IPS-18a (cell line): ENCODE measurements at regions not wholly inside any gene's neighbourhood (a gene's known extent, or its start where the extent isn't known, plus 50 kb on each side); places are given as distances from the start of the nearest gene placed in this dataset.
"Not testable (repeated sequence)": the region's sequence is repeated elsewhere in the genome, so short reads cannot be mapped to it uniquely, and the experiment has no call there.

Experiments used
- H3K27ac ChIP-seq: one replicate; pipeline ENCODE4 v1.5.1; 2013; ENCODE audit warnings: low read length
- H3K27me3 ChIP-seq: one replicate; pipeline ENCODE4 v1.6.1; 2013; ENCODE audit warnings: mild to moderate bottlenecking, low read length; ENCODE audit not compliant: control insufficient read depth, insufficient read depth
- H3K36me3 ChIP-seq: one replicate; pipeline ENCODE4 v1.6.1; 2013; ENCODE audit warnings: low read depth, low read length; ENCODE audit not compliant: control insufficient read depth
- H3K4me1 ChIP-seq: one replicate; pipeline ENCODE4 v1.6.1; 2013; ENCODE audit warnings: low read depth, low read length; ENCODE audit not compliant: control insufficient read depth
- H3K4me3 ChIP-seq: one replicate; pipeline ENCODE4 v1.5.1; 2013; ENCODE audit warnings: low read length
- H3K9ac ChIP-seq: one replicate; pipeline ENCODE4 v1.6.1; 2013; ENCODE audit warnings: mild to moderate bottlenecking, low read length, moderate library complexity
- H3K9me3 ChIP-seq: one replicate; pipeline ENCODE4 v1.6.1; 2013; ENCODE audit warnings: low read depth, low read length; ENCODE audit not compliant: control insufficient read depth

- H3K4me3 ChIP-seq, H3K27ac ChIP-seq, H3K9ac ChIP-seq, H3K27me3 ChIP-seq, H3K4me1 ChIP-seq, H3K9me3 ChIP-seq, H3K36me3 ChIP-seq: not testable (repeated sequence)
Measured at GRCh38 chr5:34331928-34332454, 289.0 kb upstream of the C1QTNF3 start.

- not testable (repeated sequence) for H3K27ac ChIP-seq
Measured at GRCh38 chr5:34339408-34340001, 296.5 kb upstream of the C1QTNF3 start.

GRCh38 chr5:34354440-34354839 is 301.7 kb upstream of the RAI14 start:
- not testable (repeated sequence) for H3K9ac ChIP-seq, H3K9me3 ChIP-seq, H3K27ac ChIP-seq, H3K4me3 ChIP-seq, H3K4me1 ChIP-seq, H3K36me3 ChIP-seq, H3K27me3 ChIP-seq

More at GRCh38 chr5:34339408-34340001, 296.5 kb upstream of the C1QTNF3 start:
- H3K4me3 ChIP-seq, H3K9ac ChIP-seq, H3K4me1 ChIP-seq, H3K36me3 ChIP-seq, H3K27me3 ChIP-seq, H3K9me3 ChIP-seq: not testable (repeated sequence)

GRCh38 chr5:34371417-34371816 is 284.7 kb upstream of the RAI14 start:
- not testable (repeated sequence) for H3K36me3 ChIP-seq, H3K4me1 ChIP-seq, H3K27me3 ChIP-seq, H3K4me3 ChIP-seq, H3K9me3 ChIP-seq, H3K27ac ChIP-seq, H3K9ac ChIP-seq

GRCh38 chr5:34371817-34372216 is 284.3 kb upstream of the RAI14 start:
- H3K9me3 ChIP-seq, H3K4me3 ChIP-seq, H3K4me1 ChIP-seq, H3K9ac ChIP-seq, H3K27me3 ChIP-seq, H3K36me3 ChIP-seq, H3K27ac ChIP-seq: not testable (repeated sequence)

GRCh38 chr5:34372739-34373138 is 283.4 kb upstream of the RAI14 start:
- H3K9ac ChIP-seq, H3K4me3 ChIP-seq, H3K4me1 ChIP-seq, H3K27ac ChIP-seq, H3K36me3 ChIP-seq, H3K9me3 ChIP-seq, H3K27me3 ChIP-seq: not testable (repeated sequence)

GRCh38 chr5:34377651-34378050 is 278.5 kb upstream of the RAI14 start:
- H3K36me3 ChIP-seq, H3K4me1 ChIP-seq, H3K27ac ChIP-seq, H3K27me3 ChIP-seq, H3K9me3 ChIP-seq, H3K9ac ChIP-seq, H3K4me3 ChIP-seq: not testable (repeated sequence)

- not testable (repeated sequence) for H3K27ac ChIP-seq, H3K9ac ChIP-seq, H3K4me3 ChIP-seq, H3K27me3 ChIP-seq, H3K9me3 ChIP-seq, H3K4me1 ChIP-seq, H3K36me3 ChIP-seq
Measured at GRCh38 chr5:34378498-34378897, 277.6 kb upstream of the RAI14 start.

GRCh38 chr5:34388754-34389153 is 267.4 kb upstream of the RAI14 start:
- not testable (repeated sequence) for H3K36me3 ChIP-seq, H3K4me3 ChIP-seq, H3K4me1 ChIP-seq, H3K9me3 ChIP-seq, H3K9ac ChIP-seq, H3K27ac ChIP-seq, H3K27me3 ChIP-seq

- Histone ChIP-seq H3K9me3 (peaks cover 7% of the 10 kb centered on the region), H3K27me3 (no peaks in the 10 kb centered on the region), H3K9ac (no peak overlapping the region), H3K27ac (no peak overlapping the region), H3K36me3 (no peaks in the 10 kb centered on the region), H3K4me3 (no peak overlapping the region), H3K4me1 (peaks cover 39% of the 10 kb centered on the region)
Measured at GRCh38 chr5:34409373-34409772, 246.8 kb upstream of the RAI14 start.

- H3K27me3 ChIP-seq: no peaks in the 10 kb centered on the region
- H3K9ac ChIP-seq: peak overlapping the region; percentile 24
- no peaks in the 10 kb centered on the region for H3K36me3 ChIP-seq
- peaks cover 7% of the 10 kb centered on the region for H3K9me3 ChIP-seq
- peak overlapping the region; percentile 38 for H3K27ac ChIP-seq
- H3K4me3 ChIP-seq: peak overlapping the region; percentile 23
- H3K4me1 ChIP-seq: peaks cover 49% of the 10 kb centered on the region
Measured at GRCh38 chr5:34410411-34411139, 245.6 kb upstream of the RAI14 start.
